ENCODE measurements at regions not wholly inside any gene's neighbourhood (a gene's known extent, or its start where the extent isn't known, plus 50 kb on each side); places are given as distances from the start of the nearest gene placed in this dataset.

GRCh38 chr12:123100882-123101281 lies 50.0 kb downstream of the PITPNM2 start:
- DNase-seq (ENCODE audit: low spot score) = no peak
- FAIRE-seq = no peak

- no peak for FAIRE-seq
These were observed 50.4 kb downstream of the PITPNM2 start for GRCh38 chr12:123100450-123100849.

GRCh38 chr12:123099560-123100192 lies 51.2 kb downstream of the PITPNM2 start:
- no peak for DNase-seq (ENCODE audit: low spot score)
- FAIRE-seq = no peak

More at GRCh38 chr12:123100450-123100849, 50.4 kb downstream of the PITPNM2 start:
- no peak for DNase-seq (ENCODE audit: low spot score)

GRCh38 chr12:123098780-123099179 lies 52.1 kb downstream of the PITPNM2 start:
- FAIRE-seq = no peak
- no peak for DNase-seq (ENCODE audit: low spot score)

- no peak for FAIRE-seq
- DNase-seq (ENCODE audit: low spot score) = no peak
These were observed 53.3 kb downstream of the PITPNM2 start for GRCh38 chr12:123097561-123098084.

- DNase-seq (ENCODE audit: low spot score) = no peak
These were observed 54.1 kb downstream of the PITPNM2 start for GRCh38 chr12:123096741-123097140.

GRCh38 chr12:123096182-123096581 lies 54.7 kb downstream of the PITPNM2 start:
- DNase-seq (ENCODE audit: low spot score) (no peak), FAIRE-seq (no peak)

More at GRCh38 chr12:123096741-123097140, 54.1 kb downstream of the PITPNM2 start:
- FAIRE-seq = no peak

GRCh38 chr12:123095078-123095881 lies 55.6 kb downstream of the PITPNM2 start:
- FAIRE-seq = peak; percentile 35
- no peak for DNase-seq (ENCODE audit: low spot score)

GRCh38 chr12:123094349-123095077 lies 56.4 kb downstream of the PITPNM2 start:
- DNase-seq (ENCODE audit: low spot score) = peak; percentile 65
- FAIRE-seq = no peak

- FAIRE-seq = no peak
- DNase-seq (ENCODE audit: low spot score) = no peak
These were observed 58.0 kb downstream of the PITPNM2 start for GRCh38 chr12:123092866-123093265.

GRCh38 chr12:123091230-123092150 lies 59.4 kb downstream of the PITPNM2 start:
- FAIRE-seq (no peak), DNase-seq (ENCODE audit: low spot score) (no peak)

- peak; percentile 9 for FAIRE-seq
- peak; percentile 94 for DNase-seq (ENCODE audit: low spot score)
These were observed 61.1 kb downstream of the PITPNM2 start for GRCh38 chr12:123089631-123090353.

GRCh38 chr12:123089140-123089539 lies 61.8 kb downstream of the PITPNM2 start:
- DNase-seq (ENCODE audit: low spot score) = no peak
- no peak for FAIRE-seq

- DNase-seq (ENCODE audit: low spot score) = peak; percentile 93
These were observed 65.0 kb downstream of the PITPNM2 start for GRCh38 chr12:123085730-123086487.

GRCh38 chr12:123085066-123085465 lies 65.8 kb downstream of the PITPNM2 start:
- no peak for FAIRE-seq
- DNase-seq (ENCODE audit: low spot score) = no peak

More at GRCh38 chr12:123085730-123086487, 65.0 kb downstream of the PITPNM2 start:
- FAIRE-seq = no peak

GRCh38 chr12:123083661-123084571 lies 67.0 kb downstream of the PITPNM2 start:
- DNase-seq (ENCODE audit: low spot score) = no peak
- FAIRE-seq = no peak

- no peak for DNase-seq (ENCODE audit: low spot score)
- no peak for FAIRE-seq
These were observed 70.3 kb downstream of the PITPNM2 start for GRCh38 chr12:123080634-123081033.

- no peak for FAIRE-seq
- DNase-seq (ENCODE audit: low spot score) = no peak
These were observed 72.2 kb downstream of the PITPNM2 start for GRCh38 chr12:123078531-123079155.
